HL-60 (cell line): ENCODE measurements at regions not wholly inside any gene's neighbourhood (a gene's known extent, or its start where the extent isn't known, plus 50 kb on each side); places are given as distances from the start of the nearest gene placed in this dataset.

Source experiments
- DNase-seq, 2 experiments: peaks; one replicate each; pipeline ENCODE4 v3.0.0-alpha.2; 2010 to 2020; ENCODE audit warnings: low read depth in 1 of 2, low spot score in 1 of 2
- H3K27ac ChIP-seq: fragments of 250-450 bp; sonication (Bioruptor Pico); replicated peaks from 2 replicates; pipeline ENCODE4 v1.5.1; 2020; ENCODE audit warnings: mild to moderate bottlenecking, moderate library complexity
- H3K27me3 ChIP-seq: fragments of 250-450 bp; sonication (Bioruptor Pico); 2 replicates; pipeline ENCODE4 v1.5.1; 2021; ENCODE audit warnings: mild to moderate bottlenecking, moderate library complexity; ENCODE audit not compliant: insufficient read depth, poor library complexity, severe bottlenecking
- H3K4me3 ChIP-seq: replicated peaks from 2 replicates; pipeline ENCODE4 v1.5.1; 2011; ENCODE audit warnings: mild to moderate bottlenecking, control low read depth, low read length; ENCODE audit not compliant: insufficient read depth
- GABPA ChIP-seq: IDR thresholded peaks from 2 replicates; pipeline ENCODE4 v1.6.1; 2012; ENCODE audit warnings: low read depth
- POLR2AphosphoS5 ChIP-seq: IDR thresholded peaks from 2 replicates; pipeline ENCODE4 v1.6.1; 2012; ENCODE audit warnings: low read depth
- SPI1 ChIP-seq: IDR thresholded peaks from 2 replicates; pipeline ENCODE4 v1.6.1; 2012; ENCODE audit warnings: low read depth, mild to moderate bottlenecking, borderline replicate concordance
- TF ChIP-seq, protein P1 (sequence below): IDR thresholded peaks from 2 replicates; pipeline ENCODE4 v1.6.1; 2012; ENCODE audit warnings: low read depth; ENCODE audit not compliant: insufficient replicate concordance
- TF ChIP-seq, protein P2 (sequence below): IDR thresholded peaks from one replicate; pipeline ENCODE4 v1.5.1; 2011; ENCODE audit warnings: low read length, control low read depth, inconsistent platforms; ENCODE audit not compliant: insufficient read depth

DNA sequence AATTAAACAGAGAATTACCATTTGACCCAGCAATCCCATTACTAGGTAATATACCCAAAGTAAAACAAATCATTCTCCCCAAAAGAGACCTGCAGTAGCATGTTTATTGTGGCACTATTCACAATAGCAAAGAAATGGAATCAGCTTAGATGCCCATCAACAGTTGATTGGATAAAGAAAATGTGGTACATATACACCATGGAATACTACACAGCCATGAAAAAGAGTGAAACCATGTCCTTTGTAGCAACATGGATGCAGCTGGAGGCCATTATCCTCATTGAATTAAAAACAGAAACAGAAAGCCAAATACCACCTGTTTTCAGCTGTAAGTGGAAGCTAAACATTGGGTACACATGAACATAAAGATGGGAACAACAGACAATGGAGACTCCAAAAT, 1141.8 kb upstream of the AUTS2 start:
- no peak for TF ChIP-seq POLR2AphosphoS5
- TF ChIP-seq, protein P1, sequence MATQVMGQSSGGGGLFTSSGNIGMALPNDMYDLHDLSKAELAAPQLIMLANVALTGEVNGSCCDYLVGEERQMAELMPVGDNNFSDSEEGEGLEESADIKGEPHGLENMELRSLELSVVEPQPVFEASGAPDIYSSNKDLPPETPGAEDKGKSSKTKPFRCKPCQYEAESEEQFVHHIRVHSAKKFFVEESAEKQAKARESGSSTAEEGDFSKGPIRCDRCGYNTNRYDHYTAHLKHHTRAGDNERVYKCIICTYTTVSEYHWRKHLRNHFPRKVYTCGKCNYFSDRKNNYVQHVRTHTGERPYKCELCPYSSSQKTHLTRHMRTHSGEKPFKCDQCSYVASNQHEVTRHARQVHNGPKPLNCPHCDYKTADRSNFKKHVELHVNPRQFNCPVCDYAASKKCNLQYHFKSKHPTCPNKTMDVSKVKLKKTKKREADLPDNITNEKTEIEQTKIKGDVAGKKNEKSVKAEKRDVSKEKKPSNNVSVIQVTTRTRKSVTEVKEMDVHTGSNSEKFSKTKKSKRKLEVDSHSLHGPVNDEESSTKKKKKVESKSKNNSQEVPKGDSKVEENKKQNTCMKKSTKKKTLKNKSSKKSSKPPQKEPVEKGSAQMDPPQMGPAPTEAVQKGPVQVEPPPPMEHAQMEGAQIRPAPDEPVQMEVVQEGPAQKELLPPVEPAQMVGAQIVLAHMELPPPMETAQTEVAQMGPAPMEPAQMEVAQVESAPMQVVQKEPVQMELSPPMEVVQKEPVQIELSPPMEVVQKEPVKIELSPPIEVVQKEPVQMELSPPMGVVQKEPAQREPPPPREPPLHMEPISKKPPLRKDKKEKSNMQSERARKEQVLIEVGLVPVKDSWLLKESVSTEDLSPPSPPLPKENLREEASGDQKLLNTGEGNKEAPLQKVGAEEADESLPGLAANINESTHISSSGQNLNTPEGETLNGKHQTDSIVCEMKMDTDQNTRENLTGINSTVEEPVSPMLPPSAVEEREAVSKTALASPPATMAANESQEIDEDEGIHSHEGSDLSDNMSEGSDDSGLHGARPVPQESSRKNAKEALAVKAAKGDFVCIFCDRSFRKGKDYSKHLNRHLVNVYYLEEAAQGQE: no peak
- TF ChIP-seq SPI1: no peak
- TF ChIP-seq, protein P2, sequence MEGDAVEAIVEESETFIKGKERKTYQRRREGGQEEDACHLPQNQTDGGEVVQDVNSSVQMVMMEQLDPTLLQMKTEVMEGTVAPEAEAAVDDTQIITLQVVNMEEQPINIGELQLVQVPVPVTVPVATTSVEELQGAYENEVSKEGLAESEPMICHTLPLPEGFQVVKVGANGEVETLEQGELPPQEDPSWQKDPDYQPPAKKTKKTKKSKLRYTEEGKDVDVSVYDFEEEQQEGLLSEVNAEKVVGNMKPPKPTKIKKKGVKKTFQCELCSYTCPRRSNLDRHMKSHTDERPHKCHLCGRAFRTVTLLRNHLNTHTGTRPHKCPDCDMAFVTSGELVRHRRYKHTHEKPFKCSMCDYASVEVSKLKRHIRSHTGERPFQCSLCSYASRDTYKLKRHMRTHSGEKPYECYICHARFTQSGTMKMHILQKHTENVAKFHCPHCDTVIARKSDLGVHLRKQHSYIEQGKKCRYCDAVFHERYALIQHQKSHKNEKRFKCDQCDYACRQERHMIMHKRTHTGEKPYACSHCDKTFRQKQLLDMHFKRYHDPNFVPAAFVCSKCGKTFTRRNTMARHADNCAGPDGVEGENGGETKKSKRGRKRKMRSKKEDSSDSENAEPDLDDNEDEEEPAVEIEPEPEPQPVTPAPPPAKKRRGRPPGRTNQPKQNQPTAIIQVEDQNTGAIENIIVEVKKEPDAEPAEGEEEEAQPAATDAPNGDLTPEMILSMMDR: no peak
- no peak for TF ChIP-seq GABPA
- DNase-seq: no peak

DNA sequence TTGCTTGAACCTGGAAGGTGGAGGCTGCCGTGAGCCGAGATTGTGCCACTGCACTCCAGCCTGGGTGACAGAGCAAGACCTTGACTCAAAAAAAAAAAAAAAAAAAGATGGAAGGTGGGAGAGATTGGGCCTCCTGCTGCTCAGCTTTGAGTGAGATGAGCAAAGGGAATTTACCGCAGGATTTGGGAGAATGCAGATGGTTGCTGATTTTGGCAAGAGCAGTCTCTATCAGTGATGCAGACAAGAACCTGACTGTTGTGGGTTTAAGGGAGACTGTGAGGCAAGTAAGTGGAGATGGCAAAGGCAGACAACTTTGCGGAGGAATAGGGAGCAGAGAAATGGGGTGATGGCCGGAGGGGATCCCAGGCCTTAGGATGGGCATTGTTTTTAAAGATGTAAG, 1140.8 kb upstream of the AUTS2 start:
- Histone ChIP-seq H3K4me3 (no peak overlapping the region), H3K27ac (no peak overlapping the region), H3K27me3 (no peaks in the 10 kb centered on the region)
- no peak for DNase-seq
- TF ChIP-seq POLR2AphosphoS5 (no peak), GABPA (no peak), SPI1 (no peak)
- TF ChIP-seq, protein P1: no peak
- TF ChIP-seq, protein P2: no peak

More for the DNA sequence above, 1141.8 kb upstream of the AUTS2 start:
- H3K27ac ChIP-seq: no peak overlapping the region
- no peak overlapping the region for H3K4me3 ChIP-seq
- H3K27me3 ChIP-seq: no peaks in the 10 kb centered on the region

DNA sequence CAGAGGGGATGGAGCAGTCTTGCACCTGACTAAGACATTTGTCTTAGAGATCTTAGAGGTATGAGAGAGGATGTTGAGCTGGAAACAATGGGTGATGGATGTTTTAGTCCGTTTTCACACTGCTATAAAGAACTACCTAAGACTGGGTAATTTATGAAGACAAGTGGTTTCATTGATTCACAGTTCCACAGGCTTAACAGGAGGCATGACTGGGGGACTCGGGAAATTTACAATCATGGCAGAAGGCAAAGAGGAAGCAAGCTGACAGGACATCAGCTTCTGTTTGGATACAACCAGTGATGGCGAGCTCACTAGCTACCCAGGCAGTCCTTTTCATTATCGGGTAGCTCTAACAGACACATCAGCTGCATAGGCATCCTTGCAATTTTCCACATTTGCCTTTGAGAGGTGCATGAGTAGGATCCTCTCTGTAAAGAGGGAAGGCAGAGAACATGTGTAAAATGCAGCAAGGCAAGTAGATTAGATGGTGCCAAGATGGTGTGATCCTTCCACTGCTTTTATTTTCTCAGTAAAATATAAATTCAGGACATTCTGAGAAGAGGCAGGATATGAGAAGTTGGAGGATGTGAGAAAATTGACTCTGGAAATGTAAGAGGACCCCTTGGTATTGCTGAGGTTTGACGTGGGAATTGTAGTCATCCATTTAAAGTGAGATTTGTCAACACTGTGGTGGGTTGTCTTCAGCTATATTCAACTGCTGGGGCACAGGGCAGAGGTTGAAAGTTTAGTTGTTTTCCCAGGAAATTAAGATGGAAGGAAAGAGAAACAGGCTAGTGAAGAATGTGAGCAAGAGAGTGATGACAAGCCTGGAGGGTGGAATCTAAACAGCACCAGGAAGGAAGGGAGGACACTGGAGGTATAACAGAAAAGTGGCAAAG, 1140.0 kb upstream of the AUTS2 start:
- Histone ChIP-seq H3K27ac (no peak overlapping the region), H3K4me3 (no peak overlapping the region), H3K27me3 (no peaks in the 10 kb centered on the region)
- no peak for TF ChIP-seq POLR2AphosphoS5
- TF ChIP-seq, protein P1: no peak
- DNase-seq: no peak
